Testis (tissue), 2 donors: ENCODE measurements at regions not wholly inside any gene's neighbourhood (a gene's known extent, or its start where the extent isn't known, plus 50 kb on each side); places are given as distances from the start of the nearest gene placed in this dataset.

Experiments used
- CTCF ChIP-seq, 3 experiments: fragments of 450-650 bp in 2 of 3; fragments of 200-600 bp in 1 of 3; sonication (generic) in 1 of 3; IDR thresholded peaks; one replicate each; pipeline ENCODE4 v1.5.1; 2016 to 2019; ENCODE audit warnings: antibody characterized with exemption in 3 of 3, mild to moderate bottlenecking in 2 of 3, moderate library complexity in 1 of 3
- POLR2A ChIP-seq: fragments of 450-650 bp; IDR thresholded peaks from one replicate; pipeline ENCODE4 v1.6.1; 2017; ENCODE audit warnings: antibody characterized with exemption, mild to moderate bottlenecking, moderate library complexity

GRCh38 chr6:67916399-67916798 lies 718.7 kb upstream of the ADGRB3 start:
- TF ChIP-seq CTCF (IDR thresholded peaks at IDR 0.05) (no peak), POLR2A (no peak)
